ENCODE measurements at regions not wholly inside any gene's neighbourhood (a gene's known extent, or its start where the extent isn't known, plus 50 kb on each side); places are given as distances from the start of the nearest gene placed in this dataset.

- Histone ChIP-seq H3K27ac (ENCODE audit: low read length) (no peak overlapping the region), H3K36me3 (ENCODE audit: insufficient read depth, low read length) (no peaks in the 10 kb centered on the region), H4K20me1 (ENCODE audit: insufficient read depth) (no peaks in the 10 kb centered on the region), H3K27me3 (ENCODE audit: insufficient read depth, low read depth, low read length) (no peaks in the 10 kb centered on the region), H3K9me3 (ENCODE audit: low read length) (no peaks in the 10 kb centered on the region), H3K9ac (ENCODE audit: low read length) (no peak overlapping the region), H3K4me2 (ENCODE audit: low read length) (no peak overlapping the region), H3K4me3 (ENCODE audit: low read length) (no peak overlapping the region), H3K9me2 (ENCODE audit: insufficient read depth, low read length) (no peaks in the 10 kb centered on the region), H3F3A (ENCODE audit: insufficient read depth, low read length, poor library complexity, severe bottlenecking) (no peaks in the 10 kb centered on the region), H2AFZ (ENCODE audit: low read depth, low read length) (no peak overlapping the region), H3K79me2 (replicated peaks; ENCODE audit: insufficient read depth, low read length) (no peaks in the 10 kb centered on the region)
- TF ChIP-seq TAF1 (IDR thresholded peaks at IDR 0.05; ENCODE audit: low read depth) (no peak), SMC3 (conservative IDR thresholded peaks at IDR 0.05; ENCODE audit: poor library complexity) (no peak), CTCF (IDR thresholded peaks at IDR 0.05; ENCODE audit: poor library complexity, severe bottlenecking) (no peak), EP300 (conservative IDR thresholded peaks at IDR 0.05; ENCODE audit: poor library complexity, severe bottlenecking) (no peak), RAD21 (conservative IDR thresholded peaks at IDR 0.05) (no peak), EZH2 (IDR thresholded peaks at IDR 0.05; ENCODE audit: borderline replicate concordance, insufficient read depth, low read length, poor library complexity, severe bottlenecking) (no peak), POLR2AphosphoS5 (IDR thresholded peaks at IDR 0.05) (no peak)
Measured at GRCh38 chr14:56887216-56887615, 76.9 kb upstream of the OTX2 start.

DNA sequence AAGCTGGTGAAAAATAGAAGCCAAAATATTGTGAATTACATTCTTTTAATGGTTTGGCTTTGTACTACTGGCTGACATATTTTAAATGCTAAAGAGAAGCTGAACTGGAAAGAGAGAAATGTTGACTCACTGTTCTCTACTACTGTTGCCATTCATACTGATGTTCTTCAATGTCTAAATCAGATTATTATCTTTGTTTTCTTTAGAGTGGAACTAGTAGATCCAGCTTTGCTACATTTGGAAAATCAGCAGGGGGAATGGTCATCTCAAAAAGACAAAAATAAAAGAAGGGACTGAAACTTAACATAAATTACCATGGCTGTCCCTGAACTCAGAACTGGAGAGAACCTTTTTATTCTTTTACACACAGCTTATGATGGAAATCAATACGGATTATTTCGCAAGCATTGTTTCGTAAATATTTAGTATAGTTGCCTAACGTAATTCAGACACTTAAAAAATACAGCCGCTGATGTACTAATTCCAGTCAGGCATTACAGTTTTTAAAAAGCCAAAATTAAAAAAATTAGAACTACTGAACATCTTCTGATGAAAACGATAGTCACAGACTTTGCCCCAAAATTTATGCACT is 76.3 kb upstream of the OTX2 start:
- Histone ChIP-seq H4K20me1 (ENCODE audit: insufficient read depth) (no peaks in the 10 kb centered on the region), H3K9me3 (ENCODE audit: low read length) (no peaks in the 10 kb centered on the region), H3K36me3 (ENCODE audit: insufficient read depth, low read length) (no peaks in the 10 kb centered on the region), H3K27ac (ENCODE audit: low read length) (no peak overlapping the region), H3K4me2 (ENCODE audit: low read length) (no peak overlapping the region), H3K4me3 (ENCODE audit: low read length) (no peak overlapping the region), H3K79me2 (replicated peaks; ENCODE audit: insufficient read depth, low read length) (no peaks in the 10 kb centered on the region), H3K9me2 (ENCODE audit: insufficient read depth, low read length) (no peaks in the 10 kb centered on the region), H3F3A (ENCODE audit: insufficient read depth, low read length, poor library complexity, severe bottlenecking) (no peaks in the 10 kb centered on the region), H3K27me3 (ENCODE audit: insufficient read depth, low read depth, low read length) (no peaks in the 10 kb centered on the region), H3K9ac (ENCODE audit: low read length) (no peak overlapping the region), H2AFZ (ENCODE audit: low read depth, low read length) (no peak overlapping the region)
- no peak for TF ChIP-seq RAD21 (conservative IDR thresholded peaks at IDR 0.05)

- H3K4me2 ChIP-seq (ENCODE audit: low read length), result no peak overlapping the region
- no peak overlapping the region for H3K27ac ChIP-seq (ENCODE audit: low read length)
- no peaks in the 10 kb centered on the region for H3K27me3 ChIP-seq (ENCODE audit: insufficient read depth, low read depth, low read length)
Measured at GRCh38 chr14:56885825-56886224, 75.5 kb upstream of the OTX2 start.

More at GRCh38 chr14:56885825-56886224, 75.5 kb upstream of the OTX2 start:
- Histone ChIP-seq H4K20me1 (ENCODE audit: insufficient read depth) (no peaks in the 10 kb centered on the region), H3K9ac (ENCODE audit: low read length) (no peak overlapping the region), H3K4me3 (ENCODE audit: low read length) (no peak overlapping the region), H3K9me3 (ENCODE audit: low read length) (no peaks in the 10 kb centered on the region), H3F3A (ENCODE audit: insufficient read depth, low read length, poor library complexity, severe bottlenecking) (no peaks in the 10 kb centered on the region), H3K36me3 (ENCODE audit: insufficient read depth, low read length) (no peaks in the 10 kb centered on the region), H3K9me2 (ENCODE audit: insufficient read depth, low read length) (no peaks in the 10 kb centered on the region), H3K79me2 (replicated peaks; ENCODE audit: insufficient read depth, low read length) (no peaks in the 10 kb centered on the region), H2AFZ (ENCODE audit: low read depth, low read length) (no peak overlapping the region)
- TF ChIP-seq, protein P1, sequence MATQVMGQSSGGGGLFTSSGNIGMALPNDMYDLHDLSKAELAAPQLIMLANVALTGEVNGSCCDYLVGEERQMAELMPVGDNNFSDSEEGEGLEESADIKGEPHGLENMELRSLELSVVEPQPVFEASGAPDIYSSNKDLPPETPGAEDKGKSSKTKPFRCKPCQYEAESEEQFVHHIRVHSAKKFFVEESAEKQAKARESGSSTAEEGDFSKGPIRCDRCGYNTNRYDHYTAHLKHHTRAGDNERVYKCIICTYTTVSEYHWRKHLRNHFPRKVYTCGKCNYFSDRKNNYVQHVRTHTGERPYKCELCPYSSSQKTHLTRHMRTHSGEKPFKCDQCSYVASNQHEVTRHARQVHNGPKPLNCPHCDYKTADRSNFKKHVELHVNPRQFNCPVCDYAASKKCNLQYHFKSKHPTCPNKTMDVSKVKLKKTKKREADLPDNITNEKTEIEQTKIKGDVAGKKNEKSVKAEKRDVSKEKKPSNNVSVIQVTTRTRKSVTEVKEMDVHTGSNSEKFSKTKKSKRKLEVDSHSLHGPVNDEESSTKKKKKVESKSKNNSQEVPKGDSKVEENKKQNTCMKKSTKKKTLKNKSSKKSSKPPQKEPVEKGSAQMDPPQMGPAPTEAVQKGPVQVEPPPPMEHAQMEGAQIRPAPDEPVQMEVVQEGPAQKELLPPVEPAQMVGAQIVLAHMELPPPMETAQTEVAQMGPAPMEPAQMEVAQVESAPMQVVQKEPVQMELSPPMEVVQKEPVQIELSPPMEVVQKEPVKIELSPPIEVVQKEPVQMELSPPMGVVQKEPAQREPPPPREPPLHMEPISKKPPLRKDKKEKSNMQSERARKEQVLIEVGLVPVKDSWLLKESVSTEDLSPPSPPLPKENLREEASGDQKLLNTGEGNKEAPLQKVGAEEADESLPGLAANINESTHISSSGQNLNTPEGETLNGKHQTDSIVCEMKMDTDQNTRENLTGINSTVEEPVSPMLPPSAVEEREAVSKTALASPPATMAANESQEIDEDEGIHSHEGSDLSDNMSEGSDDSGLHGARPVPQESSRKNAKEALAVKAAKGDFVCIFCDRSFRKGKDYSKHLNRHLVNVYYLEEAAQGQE (IDR thresholded peaks at IDR 0.05; ENCODE audit: borderline replicate concordance), result no peak
- no peak for TF ChIP-seq POLR2AphosphoS5 (IDR thresholded peaks at IDR 0.05)
- TF ChIP-seq EP300 (conservative IDR thresholded peaks at IDR 0.05; ENCODE audit: poor library complexity, severe bottlenecking), result no peak
- TF ChIP-seq TAF1 (IDR thresholded peaks at IDR 0.05; ENCODE audit: low read depth), result no peak
- TF ChIP-seq EZH2 (IDR thresholded peaks at IDR 0.05; ENCODE audit: borderline replicate concordance, insufficient read depth, low read length, poor library complexity, severe bottlenecking), result no peak
- TF ChIP-seq CTCF (IDR thresholded peaks at IDR 0.05; ENCODE audit: poor library complexity, severe bottlenecking), result no peak
- no peak for TF ChIP-seq MXI1 (conservative IDR thresholded peaks at IDR 0.05; ENCODE audit: poor library complexity, severe bottlenecking)
- no peak for TF ChIP-seq SMC3 (conservative IDR thresholded peaks at IDR 0.05; ENCODE audit: poor library complexity)
- TF ChIP-seq RAD21 (conservative IDR thresholded peaks at IDR 0.05), result no peak

All from neural cell (in vitro differentiated cells).